RWPE1 (cell line): ENCODE measurements at regions not wholly inside any gene's neighbourhood (a gene's known extent, or its start where the extent isn't known, plus 50 kb on each side); places are given as distances from the start of the nearest gene placed in this dataset.

Experiments used
- CTCF ChIA-PET: fragments of 350-600 bp; sonication (Branson Sonifier 250); formaldehyde crosslinking; extraction: SDS; loops from one replicate; lab custom pipeline; 2021; lab: Yijun Ruan, JAX
- POLR2A ChIA-PET: fragments of 400-600 bp; formaldehyde crosslinking; extraction: SDS; loops from one replicate; lab custom pipeline; 2020; ENCODE audit warnings: antibody characterized with exemption; ENCODE audit not compliant: low non-redundant PET; lab: Yijun Ruan, JAX
- DNase-seq: peaks from one replicate; pipeline ENCODE4 v3.0.0; 2012; ENCODE audit warnings: low spot score
- H3K27ac ChIP-seq: fragments of 450-650 bp; 2 replicates; pipeline ENCODE4 v1.5.1; 2017
- TF ChIP-seq, protein P1 (sequence below): fragments of 450-650 bp; conservative IDR thresholded peaks from 2 replicates; pipeline ENCODE4 v1.5.1; 2017; ENCODE audit warnings: low read depth, mild to moderate bottlenecking

DNA sequence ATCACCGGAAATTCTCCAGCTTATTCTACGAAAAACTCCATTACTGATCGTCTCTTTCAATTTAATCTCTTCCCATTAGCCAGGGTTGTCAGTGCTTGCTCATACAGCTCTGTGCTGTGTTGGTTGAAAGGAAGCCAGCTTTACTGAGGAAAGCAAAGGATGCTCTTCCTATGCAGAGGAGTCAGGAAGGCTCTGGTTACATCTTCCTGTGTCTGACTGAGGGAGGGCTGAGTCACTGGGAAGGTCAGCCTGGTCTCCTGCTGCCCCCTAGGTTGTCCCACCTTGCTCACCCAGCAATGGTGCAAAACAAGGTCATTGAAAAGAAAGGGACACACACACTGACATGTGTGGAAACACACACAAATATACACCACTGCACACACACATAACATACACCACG lies 975.6 kb downstream of the DCDC2C start:
- TF ChIP-seq, protein P1, sequence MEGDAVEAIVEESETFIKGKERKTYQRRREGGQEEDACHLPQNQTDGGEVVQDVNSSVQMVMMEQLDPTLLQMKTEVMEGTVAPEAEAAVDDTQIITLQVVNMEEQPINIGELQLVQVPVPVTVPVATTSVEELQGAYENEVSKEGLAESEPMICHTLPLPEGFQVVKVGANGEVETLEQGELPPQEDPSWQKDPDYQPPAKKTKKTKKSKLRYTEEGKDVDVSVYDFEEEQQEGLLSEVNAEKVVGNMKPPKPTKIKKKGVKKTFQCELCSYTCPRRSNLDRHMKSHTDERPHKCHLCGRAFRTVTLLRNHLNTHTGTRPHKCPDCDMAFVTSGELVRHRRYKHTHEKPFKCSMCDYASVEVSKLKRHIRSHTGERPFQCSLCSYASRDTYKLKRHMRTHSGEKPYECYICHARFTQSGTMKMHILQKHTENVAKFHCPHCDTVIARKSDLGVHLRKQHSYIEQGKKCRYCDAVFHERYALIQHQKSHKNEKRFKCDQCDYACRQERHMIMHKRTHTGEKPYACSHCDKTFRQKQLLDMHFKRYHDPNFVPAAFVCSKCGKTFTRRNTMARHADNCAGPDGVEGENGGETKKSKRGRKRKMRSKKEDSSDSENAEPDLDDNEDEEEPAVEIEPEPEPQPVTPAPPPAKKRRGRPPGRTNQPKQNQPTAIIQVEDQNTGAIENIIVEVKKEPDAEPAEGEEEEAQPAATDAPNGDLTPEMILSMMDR = no peak
- H3K27ac ChIP-seq = no peak overlapping the region
- DNase-seq = no peak
- CTCF ChIA-PET = no interaction called here
- POLR2A ChIA-PET = no interaction called here

DNA sequence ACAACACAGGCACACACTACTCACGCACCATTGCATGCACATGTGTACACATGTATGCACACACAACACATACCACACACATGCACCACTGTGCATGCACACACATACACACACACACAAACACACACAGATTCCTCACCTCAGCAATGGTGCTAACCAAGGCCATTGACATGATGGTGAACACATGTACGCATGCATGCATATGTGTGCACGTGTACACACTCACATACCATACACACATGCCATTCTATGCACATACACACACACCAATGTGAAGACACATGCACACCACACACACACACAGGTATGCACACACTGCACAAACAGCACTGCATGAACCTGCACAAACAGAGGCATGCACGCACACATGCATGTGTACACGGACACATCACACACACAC lies 976.0 kb downstream of the DCDC2C start:
- TF ChIP-seq, protein P1 = no peak
- ChIA-PET POLR2A (no interaction called here), CTCF (no interaction called here)
- no peak overlapping the region for H3K27ac ChIP-seq
- DNase-seq = no peak

DNA sequence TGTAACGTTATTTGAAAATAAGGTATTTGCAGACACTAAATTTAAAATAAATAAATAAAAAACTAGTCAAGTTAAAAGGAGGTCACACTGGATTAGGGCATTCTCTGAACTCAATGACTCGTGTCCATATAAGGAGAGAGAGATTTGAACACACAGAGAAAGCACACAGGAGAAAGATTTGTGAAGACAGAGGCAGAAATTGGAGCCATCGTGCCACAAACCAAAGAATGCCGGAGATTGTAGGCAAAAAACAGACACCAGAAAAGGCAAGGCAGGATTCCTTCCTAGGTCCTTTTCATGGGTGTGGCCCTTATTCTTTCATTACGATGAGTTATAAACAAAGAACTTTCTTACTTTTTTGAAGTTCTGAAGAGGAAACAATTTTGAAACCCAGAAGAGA lies 981.5 kb downstream of the DCDC2C start:
- TF ChIP-seq, protein P1 = no peak
- POLR2A ChIA-PET = no interaction called here
- DNase-seq = no peak
- H3K27ac ChIP-seq = no peak overlapping the region
- CTCF ChIA-PET = no interaction called here

DNA sequence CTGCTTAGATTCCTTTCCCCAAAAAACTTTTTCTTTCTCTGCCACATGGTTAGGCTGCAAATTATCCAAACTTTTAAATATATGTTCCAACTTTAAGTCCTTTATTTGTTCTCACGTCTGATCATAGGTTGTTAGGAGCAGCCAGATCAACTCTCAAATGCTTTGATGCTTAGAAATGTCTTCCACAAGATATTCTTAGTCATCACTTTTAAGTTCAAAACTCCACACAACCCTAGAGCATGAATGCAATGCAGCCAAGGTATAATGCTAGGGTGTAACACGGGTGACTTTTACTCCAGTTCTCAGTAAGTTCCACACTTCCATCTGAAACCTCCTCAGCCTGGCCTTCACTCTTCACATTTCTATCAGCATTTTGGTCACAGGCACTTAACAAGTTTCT lies 987.5 kb downstream of the DCDC2C start:
- ChIA-PET POLR2A (no interaction called here), CTCF (no interaction called here)
- TF ChIP-seq, protein P1 = no peak
- no peak overlapping the region for H3K27ac ChIP-seq
- DNase-seq = no peak

DNA sequence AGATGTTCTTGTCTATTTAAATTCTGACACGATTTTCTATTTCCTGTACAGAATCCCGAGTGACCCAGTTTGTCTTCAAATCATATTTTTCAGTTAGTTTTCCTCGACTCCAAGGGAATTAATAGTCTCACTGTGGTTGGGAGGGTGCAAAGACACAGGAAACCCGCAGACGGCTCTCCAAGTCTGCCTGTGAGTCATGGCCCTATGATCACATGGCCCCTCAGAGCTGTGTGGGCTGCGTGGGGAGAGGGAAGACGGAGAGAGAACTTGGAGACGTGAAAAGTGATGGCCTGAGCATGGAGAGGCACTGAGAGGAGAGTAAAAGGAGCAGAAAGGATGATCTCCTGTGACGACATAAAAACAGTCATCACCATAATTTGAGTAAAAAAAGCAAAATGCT lies 989.9 kb downstream of the DCDC2C start:
- DNase-seq = no peak
- TF ChIP-seq, protein P1 = no peak
- CTCF ChIA-PET = no interaction called here

DNA sequence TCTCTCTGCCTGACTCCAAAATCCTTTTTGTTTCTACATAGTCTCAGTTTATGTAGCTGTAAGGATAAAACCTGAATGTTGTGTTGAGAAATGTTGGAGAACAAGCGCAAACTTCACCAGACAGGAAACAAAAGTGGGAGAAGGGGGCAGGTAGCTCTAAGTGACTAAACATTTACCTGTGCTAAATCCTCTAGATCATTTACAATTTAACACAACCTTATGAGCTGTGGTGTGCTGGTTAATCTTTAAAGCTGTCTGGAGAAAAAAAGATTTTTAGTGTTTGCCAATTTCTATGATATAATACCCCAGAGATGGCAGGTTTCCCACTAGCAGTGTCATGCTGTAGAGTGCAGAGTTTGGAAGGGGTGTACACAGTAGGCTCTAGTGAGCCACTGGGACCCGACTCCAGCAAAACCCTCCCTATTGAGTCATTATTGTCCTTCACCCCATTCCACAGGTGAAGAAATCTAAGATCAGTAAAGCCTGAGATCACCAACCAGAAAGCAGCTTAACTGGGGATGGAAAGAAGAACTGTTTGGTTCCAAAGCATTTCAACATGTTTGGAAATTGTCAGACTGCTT lies 992.0 kb downstream of the DCDC2C start:
- ChIA-PET CTCF (no interaction called here), POLR2A (no interaction called here)
- no peak for DNase-seq
- TF ChIP-seq, protein P1 = no peak
- no peak overlapping the region for H3K27ac ChIP-seq

More for the DNA sequence above, 989.9 kb downstream of the DCDC2C start:
- no peak overlapping the region for H3K27ac ChIP-seq
- POLR2A ChIA-PET = no interaction called here
